COR-L47 (cell line): ENCODE measurements at regions not wholly inside any gene's neighbourhood (a gene's known extent, or its start where the extent isn't known, plus 50 kb on each side); places are given as distances from the start of the nearest gene placed in this dataset.
"Not testable (repeated sequence)": the region's sequence is repeated elsewhere in the genome, so short reads cannot be mapped to it uniquely, and the experiment has no call there.

Experiments
- DNase-seq: peaks from one replicate; lab custom pipeline; 2025; lab: John Stamatoyannopoulos, UW

GRCh38 chr12:13440844-13441243 lies 244.3 kb downstream of the EMP1 start:
- no peak for DNase-seq

GRCh38 chr12:13437541-13437940 lies 241.0 kb downstream of the EMP1 start:
- DNase-seq, result no peak

- DNase-seq, result no peak
These were observed 240.3 kb downstream of the EMP1 start for GRCh38 chr12:13436696-13437391.

- peak; percentile 33 for DNase-seq
These were observed 239.7 kb downstream of the EMP1 start for GRCh38 chr12:13436182-13436581.

- DNase-seq, result no peak
These were observed 238.9 kb downstream of the EMP1 start for GRCh38 chr12:13435235-13435933.

GRCh38 chr12:13433768-13434167 lies 237.2 kb downstream of the EMP1 start:
- DNase-seq, result no peak

GRCh38 chr12:13431041-13431440 lies 234.5 kb downstream of the EMP1 start:
- DNase-seq, result no peak

GRCh38 chr12:13428538-13429265 lies 232.2 kb downstream of the EMP1 start:
- DNase-seq, result peak; percentile 1

- DNase-seq, result no peak
These were observed 229.2 kb downstream of the EMP1 start for GRCh38 chr12:13425766-13426165.

- DNase-seq, result no peak
These were observed 225.8 kb downstream of the EMP1 start for GRCh38 chr12:13422291-13422690.

- no peak for DNase-seq
These were observed 221.0 kb downstream of the EMP1 start for GRCh38 chr12:13417516-13417915.

- DNase-seq, result no peak
These were observed 214.8 kb downstream of the EMP1 start for GRCh38 chr12:13411287-13411686.

GRCh38 chr12:13405961-13406703 lies 209.6 kb downstream of the EMP1 start:
- no peak for DNase-seq

GRCh38 chr12:13404631-13405473 lies 208.3 kb downstream of the EMP1 start:
- DNase-seq, result no peak

GRCh38 chr12:13404111-13404628 lies 207.6 kb downstream of the EMP1 start:
- DNase-seq, result no peak

- DNase-seq, result not testable (repeated sequence)
These were observed 194.8 kb downstream of the EMP1 start for GRCh38 chr12:13391375-13391774.

- DNase-seq, result no peak
These were observed 194.4 kb downstream of the EMP1 start for GRCh38 chr12:13390918-13391317.

- DNase-seq, result peak; percentile 93
These were observed 193.9 kb downstream of the EMP1 start for GRCh38 chr12:13390381-13390861.

- no peak for DNase-seq
These were observed 190.6 kb downstream of the EMP1 start for GRCh38 chr12:13387101-13387500.

GRCh38 chr12:13386323-13387039 lies 190.0 kb downstream of the EMP1 start:
- DNase-seq, result peak; percentile 47
